ENCODE measurements at regions not wholly inside any gene's neighbourhood (a gene's known extent, or its start where the extent isn't known, plus 50 kb on each side); places are given as distances from the start of the nearest gene placed in this dataset.

GRCh38 chr13:91135376-91135775 lies 212.1 kb upstream of the MIR17HG start:
- no peak for DNase-seq (ENCODE audit: low read depth)

GRCh38 chr13:91135968-91136367 lies 211.5 kb upstream of the MIR17HG start:
- no peak for DNase-seq (ENCODE audit: low read depth)

- DNase-seq (ENCODE audit: low read depth): no peak
Observed at GRCh38 chr13:91136806-91137205, 210.7 kb upstream of the MIR17HG start.

GRCh38 chr13:91139232-91139631 lies 208.3 kb upstream of the MIR17HG start:
- DNase-seq (ENCODE audit: low read depth): no peak

- DNase-seq (ENCODE audit: low read depth): no peak
Observed at GRCh38 chr13:91141543-91142061, 205.9 kb upstream of the MIR17HG start.

- DNase-seq (ENCODE audit: low read depth): no peak
Observed at GRCh38 chr13:91142572-91142971, 204.9 kb upstream of the MIR17HG start.

- DNase-seq (ENCODE audit: low read depth): no peak
Observed at GRCh38 chr13:91144054-91144453, 203.4 kb upstream of the MIR17HG start.

- no peak for DNase-seq (ENCODE audit: low read depth)
Observed at GRCh38 chr13:91144486-91144885, 203.0 kb upstream of the MIR17HG start.

- no peak for DNase-seq (ENCODE audit: low read depth)
Observed at GRCh38 chr13:91145571-91146205, 201.8 kb upstream of the MIR17HG start.

- no peak for DNase-seq (ENCODE audit: low read depth)
Observed at GRCh38 chr13:91146601-91147000, 200.9 kb upstream of the MIR17HG start.

GRCh38 chr13:91148098-91148497 lies 199.4 kb upstream of the MIR17HG start:
- DNase-seq (ENCODE audit: low read depth): no peak

- DNase-seq (ENCODE audit: low read depth): no peak
Observed at GRCh38 chr13:91151921-91152320, 195.6 kb upstream of the MIR17HG start.

GRCh38 chr13:91153372-91153771 lies 194.1 kb upstream of the MIR17HG start:
- no peak for DNase-seq (ENCODE audit: low read depth)

GRCh38 chr13:91154558-91155353 lies 192.7 kb upstream of the MIR17HG start:
- no peak for DNase-seq (ENCODE audit: low read depth)

GRCh38 chr13:91155512-91156114 lies 191.9 kb upstream of the MIR17HG start:
- no peak for DNase-seq (ENCODE audit: low read depth)

- no peak for DNase-seq (ENCODE audit: low read depth)
Observed at GRCh38 chr13:91157273-91158016, 190.0 kb upstream of the MIR17HG start.

GRCh38 chr13:91158017-91158395 lies 189.5 kb upstream of the MIR17HG start:
- DNase-seq (ENCODE audit: low read depth): no peak

- no peak for DNase-seq (ENCODE audit: low read depth)
Observed at GRCh38 chr13:91162180-91162579, 185.3 kb upstream of the MIR17HG start.

GRCh38 chr13:91162589-91162988 lies 184.9 kb upstream of the MIR17HG start:
- no peak for DNase-seq (ENCODE audit: low read depth)

GRCh38 chr13:91165758-91166157 lies 181.7 kb upstream of the MIR17HG start:
- DNase-seq (ENCODE audit: low read depth): no peak

GRCh38 chr13:91166714-91167511 lies 180.6 kb upstream of the MIR17HG start:
- DNase-seq (ENCODE audit: low read depth): no peak

All from stimulated activated CD4-positive, alpha-beta T cell treated with anti-CD3 and anti-CD28 coated beads, Interleukin-2, amount 100 ng/mL, for 4 hours (primary cell).